GM18867 (cell line): ENCODE measurements at regions not wholly inside any gene's neighbourhood (a gene's known extent, or its start where the extent isn't known, plus 50 kb on each side); places are given as distances from the start of the nearest gene placed in this dataset.

Experiments
- ATAC-seq: cut with Tn5 transposase; IDR thresholded peaks from one replicate; pipeline ENCODE4 v1.9.1; 2021; ENCODE audit warnings: mild to moderate bottlenecking, moderate library complexity; ENCODE audit not compliant: unreplicated experiment

- ATAC-seq: no peak
Observed at GRCh38 chr13:68199271-68199670, 969.1 kb upstream of the PCDH9 start.

GRCh38 chr13:68190818-68191217 lies 960.7 kb upstream of the PCDH9 start:
- no peak for ATAC-seq

- peak; percentile 51 for ATAC-seq
Observed at GRCh38 chr13:68185444-68186141, 955.5 kb upstream of the PCDH9 start.

- ATAC-seq: no peak
Observed at GRCh38 chr13:68176475-68176874, 946.3 kb upstream of the PCDH9 start.

GRCh38 chr13:68174893-68175292 lies 944.8 kb upstream of the PCDH9 start:
- no peak for ATAC-seq

GRCh38 chr13:68173111-68173510 lies 943.0 kb upstream of the PCDH9 start:
- ATAC-seq: no peak

- ATAC-seq: no peak
Observed at GRCh38 chr13:68170961-68171360, 940.8 kb upstream of the PCDH9 start.

- no peak for ATAC-seq
Observed at GRCh38 chr13:68168448-68168847, 938.3 kb upstream of the PCDH9 start.

GRCh38 chr13:68160466-68160865 lies 930.3 kb upstream of the PCDH9 start:
- no peak for ATAC-seq

GRCh38 chr13:68152414-68152813 lies 922.3 kb upstream of the PCDH9 start:
- no peak for ATAC-seq

- ATAC-seq: no peak
Observed at GRCh38 chr13:68145852-68146251, 915.7 kb upstream of the PCDH9 start.

- no peak for ATAC-seq
Observed at GRCh38 chr13:68128297-68128915, 898.3 kb upstream of the PCDH9 start.

- ATAC-seq: no peak
Observed at GRCh38 chr13:68125087-68125480, 894.9 kb upstream of the PCDH9 start.

- no peak for ATAC-seq
Observed at GRCh38 chr13:68124437-68125086, 894.4 kb upstream of the PCDH9 start.

- ATAC-seq: no peak
Observed at GRCh38 chr13:68110178-68110768, 880.1 kb upstream of the PCDH9 start.

GRCh38 chr13:68107667-68108066 lies 877.5 kb upstream of the PCDH9 start:
- ATAC-seq: no peak

- no peak for ATAC-seq
Observed at GRCh38 chr13:68099631-68100030, 869.5 kb upstream of the PCDH9 start.

- no peak for ATAC-seq
Observed at GRCh38 chr13:68081061-68081460, 850.9 kb upstream of the PCDH9 start.

GRCh38 chr13:68078874-68079273 lies 848.7 kb upstream of the PCDH9 start:
- ATAC-seq: no peak

GRCh38 chr13:68078469-68078868 lies 848.3 kb upstream of the PCDH9 start:
- ATAC-seq: no peak

- ATAC-seq: no peak
Observed at GRCh38 chr13:68076046-68076445, 845.9 kb upstream of the PCDH9 start.
